ENCODE measurements at regions not wholly inside any gene's neighbourhood (a gene's known extent, or its start where the extent isn't known, plus 50 kb on each side); places are given as distances from the start of the nearest gene placed in this dataset.

DNA sequence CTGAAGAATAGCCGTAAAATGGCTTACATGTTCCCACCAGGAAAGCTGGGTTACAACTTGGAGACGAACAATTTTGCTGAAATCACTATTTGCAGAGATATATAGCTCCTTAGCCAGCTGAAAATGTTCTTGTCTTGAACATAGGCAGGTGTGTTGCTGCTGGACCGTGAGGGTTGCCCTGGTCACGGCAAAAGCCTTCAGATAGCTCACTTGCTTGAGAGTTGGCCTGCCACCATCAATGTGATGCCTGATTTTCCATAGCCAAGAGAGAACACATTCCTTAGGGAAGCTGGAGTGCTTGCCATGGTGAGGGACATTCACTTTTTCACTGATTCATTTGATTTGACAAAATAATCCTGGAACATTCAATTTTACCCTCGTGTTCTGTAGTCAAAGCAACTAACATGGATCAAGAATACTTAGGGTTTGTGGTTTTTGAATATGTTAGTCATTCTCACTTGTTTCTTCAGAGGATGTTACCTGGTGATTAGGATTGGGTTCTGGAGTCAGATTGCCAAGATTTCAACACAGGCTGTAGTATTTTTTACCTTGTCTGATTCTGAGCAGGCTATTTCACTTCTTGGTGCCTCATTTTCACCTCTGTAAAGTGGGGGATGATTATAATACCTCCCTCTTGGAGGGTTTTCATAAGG lies 536.9 kb downstream of the RAPGEF2 start:
- TF ChIP-seq, protein P1, sequence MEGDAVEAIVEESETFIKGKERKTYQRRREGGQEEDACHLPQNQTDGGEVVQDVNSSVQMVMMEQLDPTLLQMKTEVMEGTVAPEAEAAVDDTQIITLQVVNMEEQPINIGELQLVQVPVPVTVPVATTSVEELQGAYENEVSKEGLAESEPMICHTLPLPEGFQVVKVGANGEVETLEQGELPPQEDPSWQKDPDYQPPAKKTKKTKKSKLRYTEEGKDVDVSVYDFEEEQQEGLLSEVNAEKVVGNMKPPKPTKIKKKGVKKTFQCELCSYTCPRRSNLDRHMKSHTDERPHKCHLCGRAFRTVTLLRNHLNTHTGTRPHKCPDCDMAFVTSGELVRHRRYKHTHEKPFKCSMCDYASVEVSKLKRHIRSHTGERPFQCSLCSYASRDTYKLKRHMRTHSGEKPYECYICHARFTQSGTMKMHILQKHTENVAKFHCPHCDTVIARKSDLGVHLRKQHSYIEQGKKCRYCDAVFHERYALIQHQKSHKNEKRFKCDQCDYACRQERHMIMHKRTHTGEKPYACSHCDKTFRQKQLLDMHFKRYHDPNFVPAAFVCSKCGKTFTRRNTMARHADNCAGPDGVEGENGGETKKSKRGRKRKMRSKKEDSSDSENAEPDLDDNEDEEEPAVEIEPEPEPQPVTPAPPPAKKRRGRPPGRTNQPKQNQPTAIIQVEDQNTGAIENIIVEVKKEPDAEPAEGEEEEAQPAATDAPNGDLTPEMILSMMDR (IDR thresholded peaks at IDR 0.05) = no peak
- TF ChIP-seq ZFX (IDR thresholded peaks at IDR 0.05; ENCODE audit: borderline replicate concordance) = no peak

Measured in 22Rv1 (cell line).